Panc1 (cell line): ENCODE measurements at regions not wholly inside any gene's neighbourhood (a gene's known extent, or its start where the extent isn't known, plus 50 kb on each side); places are given as distances from the start of the nearest gene placed in this dataset.

Source experiments
- ATAC-seq: fragments of 200-7000 bp; cut with Tn5 transposase; 2 replicates; pipeline ENCODE4 v1.9.1; 2020; ENCODE audit warnings: mild to moderate bottlenecking, moderate library complexity
- BruUV-seq: library from RNA; stranded (reverse); fragments of 400-500 nt; replicated peaks from 2 replicates; lab custom pipeline; 2021; lab: Mats Ljungman, UMichigan
- CTCF ChIA-PET: fragments of 300-600 bp; sonication (Branson Sonifier 250); formaldehyde crosslinking; loops from one replicate; lab custom pipeline; 2022; ENCODE audit warnings: antibody characterized with exemption; lab: Charles Lee
- POLR2A ChIA-PET: fragments of 300-600 bp; sonication (Branson Sonifier 250); formaldehyde crosslinking; loops from one replicate; lab custom pipeline; 2022; ENCODE audit warnings: antibody characterized with exemption; lab: Charles Lee
- DNase-seq: peaks from one replicate; pipeline ENCODE4 v3.0.0-alpha.2; 2010; ENCODE audit warnings: low read depth, low spot score
- H3K27ac ChIP-seq: 2 replicates; pipeline ENCODE4 v1.5.1; 2011; ENCODE audit warnings: mild to moderate bottlenecking, low read length, inconsistent platforms
- H3K27me3 ChIP-seq: fragments of 200-500 bp; sonication (Bioruptor generic); 2 replicates; pipeline ENCODE4 v1.6.0; 2014; ENCODE audit warnings: low read length, inconsistent platforms; ENCODE audit not compliant: control insufficient read depth, insufficient read depth
- H3K36me3 ChIP-seq: fragments of 200-500 bp; sonication (Bioruptor generic); 2 replicates; pipeline ENCODE4 v1.5.1; 2014; ENCODE audit warnings: inconsistent platforms, mild to moderate bottlenecking, low read length, moderate library complexity; ENCODE audit not compliant: control insufficient read depth, insufficient read depth
- H3K4me1 ChIP-seq: 2 replicates; pipeline ENCODE4 v1.5.1; 2011; ENCODE audit warnings: inconsistent platforms, mild to moderate bottlenecking, low read length, moderate library complexity; ENCODE audit not compliant: control insufficient read depth, insufficient read depth
- H3K4me3 ChIP-seq, 2 experiments: 2 replicates each; pipeline ENCODE4 v1.5.1; 2011 to 2012; ENCODE audit warnings: low read depth in 2 of 2, low read length in 2 of 2, mild to moderate bottlenecking in 2 of 2, inconsistent platforms in 1 of 2, moderate library complexity in 1 of 2
- H3K9me3 ChIP-seq: fragments of 200-500 bp; sonication (Bioruptor generic); 2 replicates; pipeline ENCODE4 v1.5.1; 2014; ENCODE audit warnings: low read depth, mild to moderate bottlenecking, inconsistent platforms, low read length, moderate library complexity; ENCODE audit not compliant: control insufficient read depth, insufficient read depth
- POLR2AphosphoS5 ChIP-seq: IDR thresholded peaks from 2 replicates; pipeline ENCODE4 v1.6.1; 2012; ENCODE audit warnings: mild to moderate bottlenecking, low read depth, low read length, moderate library complexity
- SIN3A ChIP-seq: IDR thresholded peaks from 2 replicates; pipeline ENCODE4 v1.6.1; 2012; ENCODE audit warnings: low read depth, mild to moderate bottlenecking, low read length, moderate library complexity, borderline replicate concordance; ENCODE audit not compliant: insufficient read depth
- TCF7L2 ChIP-seq: IDR thresholded peaks from 2 replicates; pipeline ENCODE4 v1.6.1; 2011; ENCODE audit warnings: mild to moderate bottlenecking, low read depth, low read length, inconsistent platforms
- in situ Hi-C: cut with HindIII; loops from 2 replicates; pipeline ENCODE4 v1.10.0; 2016; ENCODE audit warnings: low sequenced_read_pairs, low pct_unique_long_range_greater_than_20kb
- intact Hi-C: fragments of 100-400 bp; cut with micrococcal nuclease; formaldehyde crosslinking; loops from one replicate; pipeline ENCODE4 v1.10.0; 2022; ENCODE audit not compliant: unreplicated experiment
- TF ChIP-seq, protein P1 (sequence below), 2 experiments: IDR thresholded peaks; 2 replicates each; pipeline ENCODE4 v1.6.1; 2011 to 2012; ENCODE audit warnings: low read depth in 2 of 2, control low read depth in 1 of 2, low read length in 1 of 2, mild to moderate bottlenecking in 1 of 2, moderate library complexity in 1 of 2; ENCODE audit not compliant: insufficient read depth in 1 of 2
- TF ChIP-seq, protein P2 (sequence below): fragments of 450-650 bp; IDR thresholded peaks from 2 replicates; pipeline ENCODE4 v1.5.1; 2017; ENCODE audit warnings: mild to moderate bottlenecking

DNA sequence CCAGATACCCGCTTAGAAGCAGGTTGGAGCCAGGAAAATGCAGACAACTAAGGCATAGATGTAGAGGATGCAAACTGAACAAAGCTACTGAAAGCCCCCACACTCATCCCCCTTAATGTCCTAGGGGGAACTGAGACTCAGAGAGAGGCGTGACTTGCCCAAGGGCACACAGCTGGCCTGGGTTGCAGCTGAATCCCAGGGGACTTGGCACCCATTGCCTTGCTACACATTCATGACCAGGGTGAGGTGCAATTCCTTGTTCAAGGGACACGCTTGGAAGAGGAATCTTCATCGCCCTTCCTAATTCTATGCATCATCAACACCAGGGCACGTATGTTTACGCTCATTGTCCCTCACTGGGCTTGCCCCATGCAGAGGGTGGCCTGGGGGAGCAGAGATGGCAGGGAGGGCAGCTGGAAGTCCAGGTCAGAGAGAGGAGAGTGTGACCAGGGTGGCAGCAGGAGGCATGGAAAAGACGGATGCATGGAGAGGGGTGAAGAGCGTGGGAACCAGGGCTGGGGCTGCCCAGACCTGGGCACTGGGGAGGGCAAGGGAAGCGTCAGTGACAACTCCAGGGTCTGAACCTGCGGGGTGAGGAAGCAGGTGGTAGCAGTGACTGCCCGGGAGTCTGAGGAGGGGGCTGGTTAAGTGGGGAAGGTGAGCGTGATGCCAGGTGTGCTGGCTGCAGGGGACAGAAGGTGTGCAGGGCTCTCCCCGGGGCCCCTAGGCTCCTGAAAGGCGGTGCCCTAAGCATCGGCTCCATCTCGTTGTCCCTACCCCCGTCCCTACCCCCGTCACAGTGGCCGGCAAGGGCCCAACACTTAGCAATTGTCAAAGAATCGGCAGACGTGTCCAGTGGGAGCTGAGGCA lies 267.1 kb upstream of the TNRC6C start:
- ChIA-PET CTCF (interaction anchor here (0.6 kb wide), 1 partner anchor 17 kb away, joined by 3 read pairs; no protein-coding TSS in a partner anchor), POLR2A (interaction anchor here (0.9 kb wide), 1 partner anchor 28 kb away, joined by 3 read pairs; no protein-coding TSS in a partner anchor)
- TF ChIP-seq SIN3A (no peak), TCF7L2 (no peak), POLR2AphosphoS5 (no peak)
- TF ChIP-seq, protein P1, sequence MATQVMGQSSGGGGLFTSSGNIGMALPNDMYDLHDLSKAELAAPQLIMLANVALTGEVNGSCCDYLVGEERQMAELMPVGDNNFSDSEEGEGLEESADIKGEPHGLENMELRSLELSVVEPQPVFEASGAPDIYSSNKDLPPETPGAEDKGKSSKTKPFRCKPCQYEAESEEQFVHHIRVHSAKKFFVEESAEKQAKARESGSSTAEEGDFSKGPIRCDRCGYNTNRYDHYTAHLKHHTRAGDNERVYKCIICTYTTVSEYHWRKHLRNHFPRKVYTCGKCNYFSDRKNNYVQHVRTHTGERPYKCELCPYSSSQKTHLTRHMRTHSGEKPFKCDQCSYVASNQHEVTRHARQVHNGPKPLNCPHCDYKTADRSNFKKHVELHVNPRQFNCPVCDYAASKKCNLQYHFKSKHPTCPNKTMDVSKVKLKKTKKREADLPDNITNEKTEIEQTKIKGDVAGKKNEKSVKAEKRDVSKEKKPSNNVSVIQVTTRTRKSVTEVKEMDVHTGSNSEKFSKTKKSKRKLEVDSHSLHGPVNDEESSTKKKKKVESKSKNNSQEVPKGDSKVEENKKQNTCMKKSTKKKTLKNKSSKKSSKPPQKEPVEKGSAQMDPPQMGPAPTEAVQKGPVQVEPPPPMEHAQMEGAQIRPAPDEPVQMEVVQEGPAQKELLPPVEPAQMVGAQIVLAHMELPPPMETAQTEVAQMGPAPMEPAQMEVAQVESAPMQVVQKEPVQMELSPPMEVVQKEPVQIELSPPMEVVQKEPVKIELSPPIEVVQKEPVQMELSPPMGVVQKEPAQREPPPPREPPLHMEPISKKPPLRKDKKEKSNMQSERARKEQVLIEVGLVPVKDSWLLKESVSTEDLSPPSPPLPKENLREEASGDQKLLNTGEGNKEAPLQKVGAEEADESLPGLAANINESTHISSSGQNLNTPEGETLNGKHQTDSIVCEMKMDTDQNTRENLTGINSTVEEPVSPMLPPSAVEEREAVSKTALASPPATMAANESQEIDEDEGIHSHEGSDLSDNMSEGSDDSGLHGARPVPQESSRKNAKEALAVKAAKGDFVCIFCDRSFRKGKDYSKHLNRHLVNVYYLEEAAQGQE (IDR thresholded peaks at IDR 0.05; ENCODE audit: insufficient read depth in 1 of 2, low read depth in 2 of 2, low read length in 1 of 2) = no peak
- TF ChIP-seq, protein P2, sequence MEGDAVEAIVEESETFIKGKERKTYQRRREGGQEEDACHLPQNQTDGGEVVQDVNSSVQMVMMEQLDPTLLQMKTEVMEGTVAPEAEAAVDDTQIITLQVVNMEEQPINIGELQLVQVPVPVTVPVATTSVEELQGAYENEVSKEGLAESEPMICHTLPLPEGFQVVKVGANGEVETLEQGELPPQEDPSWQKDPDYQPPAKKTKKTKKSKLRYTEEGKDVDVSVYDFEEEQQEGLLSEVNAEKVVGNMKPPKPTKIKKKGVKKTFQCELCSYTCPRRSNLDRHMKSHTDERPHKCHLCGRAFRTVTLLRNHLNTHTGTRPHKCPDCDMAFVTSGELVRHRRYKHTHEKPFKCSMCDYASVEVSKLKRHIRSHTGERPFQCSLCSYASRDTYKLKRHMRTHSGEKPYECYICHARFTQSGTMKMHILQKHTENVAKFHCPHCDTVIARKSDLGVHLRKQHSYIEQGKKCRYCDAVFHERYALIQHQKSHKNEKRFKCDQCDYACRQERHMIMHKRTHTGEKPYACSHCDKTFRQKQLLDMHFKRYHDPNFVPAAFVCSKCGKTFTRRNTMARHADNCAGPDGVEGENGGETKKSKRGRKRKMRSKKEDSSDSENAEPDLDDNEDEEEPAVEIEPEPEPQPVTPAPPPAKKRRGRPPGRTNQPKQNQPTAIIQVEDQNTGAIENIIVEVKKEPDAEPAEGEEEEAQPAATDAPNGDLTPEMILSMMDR = no peak
- Histone ChIP-seq H3K9me3 (no peaks in the 10 kb centered on the region), H3K4me1 (no peaks in the 10 kb centered on the region), H3K27me3 (peaks cover 51% of the 10 kb centered on the region), H3K27ac (no peak overlapping the region), H3K36me3 (no peaks in the 10 kb centered on the region), H3K4me3 (no peak overlapping the region)
- DNase-seq (no peak), ATAC-seq (no peak)
- intact Hi-C loops = no loop called here
- BruUV-seq = no TSS peak
- in situ Hi-C loops = no loop called here

GRCh38 chr17:77692571-77693161 lies 265.8 kb upstream of the TNRC6C start:
- DNase-seq = no peak
- no peak for ATAC-seq
- no TSS peak for BruUV-seq

More at GRCh38 chr17:77692571-77693161, 265.8 kb upstream of the TNRC6C start:
- intact Hi-C loops (no loop called here), in situ Hi-C loops (no loop called here)
- ChIA-PET CTCF (interaction anchor here (0.7 kb wide), 1 partner anchor 35 kb away, joined by 3 read pairs; no protein-coding TSS in a partner anchor), POLR2A (no interaction called here)
- H3K4me1 ChIP-seq = no peaks in the 10 kb centered on the region
- TF ChIP-seq, protein P1 (IDR thresholded peaks at IDR 0.05; ENCODE audit: insufficient read depth in 1 of 2, low read depth in 2 of 2, low read length in 1 of 2) = no peak
- TF ChIP-seq TCF7L2 (no peak), POLR2AphosphoS5 (no peak), SIN3A (no peak)
- no peak overlapping the region for H3K4me3 ChIP-seq
- H3K36me3 ChIP-seq = no peaks in the 10 kb centered on the region
- H3K27me3 ChIP-seq = peaks cover 49% of the 10 kb centered on the region
- H3K27ac ChIP-seq = no peak overlapping the region
- H3K9me3 ChIP-seq = no peaks in the 10 kb centered on the region
